ENCODE measurements at regions not wholly inside any gene's neighbourhood (a gene's known extent, or its start where the extent isn't known, plus 50 kb on each side); places are given as distances from the start of the nearest gene placed in this dataset.

DNA sequence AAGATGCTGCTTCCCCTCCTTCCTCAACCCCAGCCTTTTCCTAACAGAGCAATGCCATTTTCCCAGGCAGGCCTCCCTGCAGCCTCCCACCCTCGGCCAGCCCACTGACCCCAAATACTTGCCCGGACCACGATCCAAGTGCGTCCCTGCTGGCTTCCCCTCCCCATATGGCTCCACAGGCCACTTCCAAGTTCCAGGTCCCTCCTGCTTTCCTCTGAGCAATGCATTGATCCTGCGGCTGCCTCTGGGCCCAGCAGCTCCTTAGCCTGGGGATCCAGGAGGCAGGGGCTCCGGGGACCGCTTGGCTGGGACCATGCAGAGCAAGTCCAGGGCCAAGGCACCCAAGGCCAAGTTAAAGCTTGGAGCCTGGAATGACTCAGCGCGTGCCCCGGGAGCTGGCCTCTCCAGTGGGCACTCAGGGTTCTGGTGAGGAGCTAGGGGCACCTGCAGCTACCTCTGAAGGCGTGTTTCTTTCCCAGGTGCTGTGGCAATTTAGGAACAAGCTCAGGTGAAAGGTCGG is 51.9 kb upstream of the ENPP7 start:
- no peak for DNase-seq
- TF ChIP-seq, protein P1, sequence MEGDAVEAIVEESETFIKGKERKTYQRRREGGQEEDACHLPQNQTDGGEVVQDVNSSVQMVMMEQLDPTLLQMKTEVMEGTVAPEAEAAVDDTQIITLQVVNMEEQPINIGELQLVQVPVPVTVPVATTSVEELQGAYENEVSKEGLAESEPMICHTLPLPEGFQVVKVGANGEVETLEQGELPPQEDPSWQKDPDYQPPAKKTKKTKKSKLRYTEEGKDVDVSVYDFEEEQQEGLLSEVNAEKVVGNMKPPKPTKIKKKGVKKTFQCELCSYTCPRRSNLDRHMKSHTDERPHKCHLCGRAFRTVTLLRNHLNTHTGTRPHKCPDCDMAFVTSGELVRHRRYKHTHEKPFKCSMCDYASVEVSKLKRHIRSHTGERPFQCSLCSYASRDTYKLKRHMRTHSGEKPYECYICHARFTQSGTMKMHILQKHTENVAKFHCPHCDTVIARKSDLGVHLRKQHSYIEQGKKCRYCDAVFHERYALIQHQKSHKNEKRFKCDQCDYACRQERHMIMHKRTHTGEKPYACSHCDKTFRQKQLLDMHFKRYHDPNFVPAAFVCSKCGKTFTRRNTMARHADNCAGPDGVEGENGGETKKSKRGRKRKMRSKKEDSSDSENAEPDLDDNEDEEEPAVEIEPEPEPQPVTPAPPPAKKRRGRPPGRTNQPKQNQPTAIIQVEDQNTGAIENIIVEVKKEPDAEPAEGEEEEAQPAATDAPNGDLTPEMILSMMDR (conservative IDR thresholded peaks at IDR 0.05): no peak
- H3K4me3 Mint-ChIP-seq: no peak overlapping the region

More for the DNA sequence above, 51.9 kb upstream of the ENPP7 start:
- Histone ChIP-seq H3K23ac (ENCODE audit: insufficient read length, low read depth, low read length) (no peak overlapping the region), H2BK5ac (ENCODE audit: insufficient read length, low read length) (no peak overlapping the region), H3K4me1 (ENCODE audit: insufficient read depth, low read length) (no peaks in the 10 kb centered on the region), H3K9ac (ENCODE audit: extremely low read depth, insufficient read length, low read length) (no peak overlapping the region), H2AK5ac (ENCODE audit: insufficient read length, low read length) (no peak overlapping the region), H3K23me2 (ENCODE audit: insufficient read length, low read depth, low read length, poor library complexity, severe bottlenecking) (no peaks in the 10 kb centered on the region), H3K79me1 (ENCODE audit: insufficient read depth, low read depth, low read length, poor library complexity, severe bottlenecking) (no peaks in the 10 kb centered on the region), H3T11ph (ENCODE audit: low read length) (no peak overlapping the region), H3K18ac (ENCODE audit: insufficient read length, low read depth, low read length) (no peak overlapping the region), H3K4me2 (ENCODE audit: insufficient read depth, insufficient read length, low read length) (no peak overlapping the region), H2BK12ac (ENCODE audit: insufficient read length, low read depth, low read length) (no peak overlapping the region), H2BK120ac (ENCODE audit: low read depth, low read length, poor library complexity, severe bottlenecking) (no peak overlapping the region), H4K91ac (ENCODE audit: insufficient read length, low read depth, low read length) (no peak overlapping the region), H2BK15ac (ENCODE audit: low read depth, low read length) (no peak overlapping the region), H3K79me2 (ENCODE audit: insufficient read depth, low read length) (no peaks in the 10 kb centered on the region), H2AFZ (ENCODE audit: low read length) (no peak overlapping the region), H3K27me3 (ENCODE audit: insufficient read depth, low read length) (no peaks in the 10 kb centered on the region), H4K5ac (ENCODE audit: insufficient read length, low read depth, low read length) (no peak overlapping the region), H3K9me3 (ENCODE audit: control insufficient read depth, low read depth, low read length) (no peaks in the 10 kb centered on the region), H2BK20ac (ENCODE audit: low read depth, low read length, poor library complexity, severe bottlenecking) (no peak overlapping the region), H4K20me1 (ENCODE audit: control insufficient read depth, insufficient read depth, insufficient read length) (no peaks in the 10 kb centered on the region), H3K4ac (ENCODE audit: low read depth, low read length) (no peak overlapping the region), H3K27ac (ENCODE audit: insufficient read length, low read depth, low read length) (no peak overlapping the region), H3K14ac (ENCODE audit: insufficient read depth, low read length) (no peak overlapping the region), H3K56ac (ENCODE audit: insufficient read length, low read depth, low read length) (no peak overlapping the region), H4K8ac (replicated peaks; ENCODE audit: insufficient read length, low read depth, low read length) (no peak overlapping the region)
- Mint-ChIP-seq H3K9me3 (peaks cover 1 to 2% of the 10 kb centered on the region in 2 experiments), H3K27me3 (ENCODE audit: low read depth) (peaks cover 29% of the 10 kb centered on the region), H3K36me3 (ENCODE audit: insufficient read depth in 1 of 3, low read depth in 3 of 3) (peaks cover 0 to 1% (median 0%) of the 10 kb centered on the region in 3 experiments; a peak in 2 of 7 replicates), H3K27ac (no peak overlapping the region), H3K4me1 (peaks cover 6 to 16% of the 10 kb centered on the region in 2 experiments)
- no CpG with 5 or more reads among the region's 12 CpGs for WGBS (ENCODE audit: extremely low coverage, insufficient read length, low lambda C conversion rate)
